Neural crest cell (in vitro differentiated cells): ENCODE measurements at regions not wholly inside any gene's neighbourhood (a gene's known extent, or its start where the extent isn't known, plus 50 kb on each side); places are given as distances from the start of the nearest gene placed in this dataset.

Experiments used
- DNase-seq: peaks from one replicate; pipeline ENCODE4 v3.0.0; 2021; ENCODE audit warnings: low read depth, mixed read lengths, low spot score
- H3K27ac Mint-ChIP-seq: one replicate; pipeline ENCODE4 v1.8.0; 2021; ENCODE audit warnings: mild to moderate bottlenecking, mixed read lengths; ENCODE audit not compliant: unreplicated experiment
- H3K27me3 Mint-ChIP-seq: 2 replicates; pipeline ENCODE4 v1.8.0; 2021; ENCODE audit warnings: low read depth, mild to moderate bottlenecking, mixed read lengths
- H3K36me3 Mint-ChIP-seq: 2 replicates; pipeline ENCODE4 v1.8.0; 2021; ENCODE audit warnings: low read depth, mild to moderate bottlenecking, mixed read lengths
- H3K4me1 Mint-ChIP-seq: 2 replicates; pipeline ENCODE4 v1.8.0; 2021; ENCODE audit warnings: mixed read lengths
- H3K4me3 Mint-ChIP-seq: one replicate; pipeline ENCODE4 v1.8.0; 2021; ENCODE audit warnings: mild to moderate bottlenecking, mixed read lengths
- H3K9me3 Mint-ChIP-seq: 2 replicates; pipeline ENCODE4 v1.8.0; 2021; ENCODE audit warnings: mixed read lengths
- CTCF ChIP-seq: fragments of 200-600 bp; sonication (generic); conservative IDR thresholded peaks from 2 replicates; pipeline ENCODE4 v1.5.0; 2021; ENCODE audit warnings: antibody characterized with exemption, mild to moderate bottlenecking

DNA sequence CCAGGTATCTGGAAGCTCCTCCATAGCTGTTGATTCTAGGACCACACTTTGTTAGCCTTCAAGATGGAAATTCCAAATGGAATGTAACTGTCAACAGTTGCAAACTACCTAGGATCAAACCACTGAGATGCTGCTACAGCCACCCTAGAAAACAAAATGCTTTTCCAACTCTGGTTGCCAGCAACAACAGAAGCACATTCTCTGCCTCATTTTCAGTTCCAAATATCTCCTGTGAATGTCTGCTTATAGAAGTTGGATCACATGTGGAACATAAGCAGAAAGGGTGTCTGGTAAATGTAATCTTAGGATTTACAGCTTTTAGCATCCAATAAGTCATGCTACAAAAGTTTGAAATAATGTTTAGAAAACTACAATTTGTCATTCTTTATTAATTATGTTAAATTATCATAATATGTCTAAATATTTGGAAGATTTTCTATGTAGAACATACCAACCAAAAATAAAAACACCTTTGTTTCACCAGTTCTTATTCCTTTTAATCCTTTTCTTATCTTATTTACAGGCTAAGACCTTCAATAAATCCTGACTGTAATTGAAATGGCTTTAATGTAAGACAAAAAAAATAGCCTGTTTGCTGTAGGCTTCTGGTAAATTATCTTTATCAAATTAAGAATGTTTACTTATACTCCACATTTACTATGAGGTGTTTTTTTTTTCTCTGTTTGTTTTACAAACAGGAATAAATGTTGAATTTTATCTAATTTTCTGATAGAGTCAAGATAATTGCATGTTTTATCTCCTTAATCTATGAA, 687.1 kb downstream of the IGSF11 start:
- Mint-ChIP-seq H3K36me3 (no peaks in the 10 kb centered on the region), H3K9me3 (no peaks in the 10 kb centered on the region), H3K4me3 (no peak overlapping the region), H3K4me1 (no peaks in the 10 kb centered on the region), H3K27me3 (no peaks in the 10 kb centered on the region), H3K27ac (no peak overlapping the region)
- TF ChIP-seq CTCF: no peak
- no peak for DNase-seq

GRCh38 chr3:118348169-118348557, 686.5 kb downstream of the IGSF11 start:
- H3K27ac Mint-ChIP-seq: no peak overlapping the region
- H3K27me3 Mint-ChIP-seq: no peaks in the 10 kb centered on the region
- H3K4me1 Mint-ChIP-seq: no peaks in the 10 kb centered on the region
- TF ChIP-seq CTCF: no peak
- no peaks in the 10 kb centered on the region for H3K36me3 Mint-ChIP-seq
- H3K4me3 Mint-ChIP-seq: no peak overlapping the region
- no peak for DNase-seq
- H3K9me3 Mint-ChIP-seq: no peaks in the 10 kb centered on the region

DNA sequence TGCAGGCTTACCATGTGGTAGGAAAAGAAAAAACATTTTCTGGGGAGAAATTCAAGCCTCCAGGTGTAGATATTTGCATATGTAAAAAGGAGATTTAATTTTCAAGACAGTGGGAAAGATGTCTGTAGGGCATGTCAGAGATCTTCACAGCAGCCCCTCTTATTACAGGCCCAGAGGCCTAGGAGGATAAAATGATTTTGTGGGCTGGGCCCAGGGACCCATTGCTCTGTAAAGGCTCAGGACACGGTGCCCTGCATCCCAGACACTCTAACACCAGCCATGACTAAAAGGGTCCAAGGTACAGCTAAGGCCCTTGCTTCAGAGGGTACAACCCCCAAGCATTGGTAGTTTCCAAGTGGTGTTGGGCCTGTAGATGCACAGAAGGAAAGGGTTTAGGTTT, 680.1 kb downstream of the IGSF11 start:
- Mint-ChIP-seq H3K9me3 (peaks cover 28% of the 10 kb centered on the region), H3K4me3 (no peak overlapping the region), H3K36me3 (peaks cover 14% of the 10 kb centered on the region), H3K27me3 (no peaks in the 10 kb centered on the region), H3K4me1 (no peaks in the 10 kb centered on the region), H3K27ac (no peak overlapping the region)
- no peak for TF ChIP-seq CTCF
- no peak for DNase-seq

DNA sequence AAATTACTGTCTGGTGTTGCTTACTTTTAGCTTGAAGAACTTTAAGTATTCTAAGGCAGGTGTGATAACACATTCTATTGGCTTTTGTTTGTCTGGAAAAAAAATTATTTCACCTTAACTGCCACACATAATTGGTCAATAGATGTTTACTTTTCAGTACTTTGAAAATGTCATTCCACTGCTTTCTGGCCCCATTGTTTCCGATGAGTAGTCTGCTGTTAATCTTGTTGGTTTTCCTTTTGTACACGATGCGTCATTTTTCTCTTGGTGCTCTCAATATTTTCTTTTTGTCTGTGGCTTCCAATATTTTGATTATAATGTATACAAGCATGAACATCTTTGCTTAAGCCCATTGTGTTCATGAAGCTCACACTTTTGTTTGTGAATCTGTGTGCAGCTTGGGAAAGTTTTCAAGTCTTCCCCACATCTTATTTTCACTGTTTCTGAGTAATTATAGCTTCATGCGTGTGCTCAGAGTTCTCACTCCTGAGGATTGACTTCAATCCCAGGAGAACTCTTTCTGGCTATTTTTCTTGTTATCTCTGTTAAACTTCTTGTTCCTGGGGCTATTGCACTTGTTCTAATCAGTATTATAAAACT, 664.7 kb downstream of the IGSF11 start:
- Mint-ChIP-seq H3K4me3 (no peak overlapping the region), H3K27me3 (no peaks in the 10 kb centered on the region), H3K9me3 (peaks cover 12% of the 10 kb centered on the region), H3K4me1 (no peaks in the 10 kb centered on the region), H3K27ac (no peak overlapping the region), H3K36me3 (peaks cover 4% of the 10 kb centered on the region)
- no peak for DNase-seq
- no peak for TF ChIP-seq CTCF

- no peak for TF ChIP-seq CTCF
- Mint-ChIP-seq H3K27ac (no peak overlapping the region), H3K36me3 (no peaks in the 10 kb centered on the region), H3K9me3 (peaks cover 3% of the 10 kb centered on the region), H3K4me1 (no peaks in the 10 kb centered on the region), H3K4me3 (no peak overlapping the region), H3K27me3 (no peaks in the 10 kb centered on the region)
- DNase-seq: no peak
Observed at GRCh38 chr3:118380576-118380975, 654.1 kb downstream of the IGSF11 start.
